DMS79 (cell line): ENCODE measurements at regions not wholly inside any gene's neighbourhood (a gene's known extent, or its start where the extent isn't known, plus 50 kb on each side); places are given as distances from the start of the nearest gene placed in this dataset.

Experiments used
- DNase-seq: peaks from one replicate; lab custom pipeline; 2025; lab: John Stamatoyannopoulos, UW

- no peak for DNase-seq
Measured at GRCh38 chr9:16312962-16313546, 557.4 kb downstream of the BNC2 start.

DNA sequence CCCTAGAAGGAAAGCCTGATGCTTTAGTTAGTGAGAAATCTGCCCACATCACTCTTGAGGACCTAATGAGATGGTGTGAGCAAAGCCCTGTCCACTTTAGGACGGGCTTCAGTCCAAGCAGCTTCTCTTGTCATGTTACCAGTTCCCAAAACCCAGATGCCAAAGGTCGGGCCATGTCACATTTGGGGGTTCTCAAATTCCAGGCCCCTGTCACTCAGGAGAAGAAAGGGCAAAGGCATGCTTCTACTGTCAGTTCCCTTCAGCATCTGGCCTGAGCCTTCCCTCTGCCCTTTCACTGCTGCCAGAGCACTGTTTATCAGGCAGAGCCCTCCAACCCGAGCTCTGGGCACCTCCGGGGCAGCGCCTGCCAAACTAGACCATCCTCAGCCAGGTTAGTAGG is 556.0 kb downstream of the BNC2 start:
- no peak for DNase-seq

- no peak for DNase-seq
Measured at GRCh38 chr9:16315720-16316119, 554.8 kb downstream of the BNC2 start.

DNA sequence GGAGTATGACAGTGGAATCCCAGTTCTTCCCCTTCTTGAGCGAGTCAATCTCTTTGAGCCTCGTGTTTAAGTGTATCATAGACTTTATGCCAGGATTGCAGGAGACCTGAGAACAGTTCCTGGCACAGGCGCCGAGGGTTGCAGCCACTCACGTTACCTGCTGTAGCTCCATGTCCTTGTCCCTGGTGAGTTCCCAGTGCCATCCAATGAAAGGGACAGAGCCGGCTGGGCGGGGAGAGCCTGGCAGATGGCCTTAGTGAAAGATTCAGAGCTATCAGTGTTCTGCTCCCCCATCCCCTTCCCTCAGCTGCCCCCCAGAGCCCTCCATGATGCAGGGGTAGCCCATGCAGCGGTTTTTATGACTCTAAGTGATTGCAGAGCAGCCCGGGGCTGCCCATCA is 554.0 kb downstream of the BNC2 start:
- DNase-seq, result no peak

DNA sequence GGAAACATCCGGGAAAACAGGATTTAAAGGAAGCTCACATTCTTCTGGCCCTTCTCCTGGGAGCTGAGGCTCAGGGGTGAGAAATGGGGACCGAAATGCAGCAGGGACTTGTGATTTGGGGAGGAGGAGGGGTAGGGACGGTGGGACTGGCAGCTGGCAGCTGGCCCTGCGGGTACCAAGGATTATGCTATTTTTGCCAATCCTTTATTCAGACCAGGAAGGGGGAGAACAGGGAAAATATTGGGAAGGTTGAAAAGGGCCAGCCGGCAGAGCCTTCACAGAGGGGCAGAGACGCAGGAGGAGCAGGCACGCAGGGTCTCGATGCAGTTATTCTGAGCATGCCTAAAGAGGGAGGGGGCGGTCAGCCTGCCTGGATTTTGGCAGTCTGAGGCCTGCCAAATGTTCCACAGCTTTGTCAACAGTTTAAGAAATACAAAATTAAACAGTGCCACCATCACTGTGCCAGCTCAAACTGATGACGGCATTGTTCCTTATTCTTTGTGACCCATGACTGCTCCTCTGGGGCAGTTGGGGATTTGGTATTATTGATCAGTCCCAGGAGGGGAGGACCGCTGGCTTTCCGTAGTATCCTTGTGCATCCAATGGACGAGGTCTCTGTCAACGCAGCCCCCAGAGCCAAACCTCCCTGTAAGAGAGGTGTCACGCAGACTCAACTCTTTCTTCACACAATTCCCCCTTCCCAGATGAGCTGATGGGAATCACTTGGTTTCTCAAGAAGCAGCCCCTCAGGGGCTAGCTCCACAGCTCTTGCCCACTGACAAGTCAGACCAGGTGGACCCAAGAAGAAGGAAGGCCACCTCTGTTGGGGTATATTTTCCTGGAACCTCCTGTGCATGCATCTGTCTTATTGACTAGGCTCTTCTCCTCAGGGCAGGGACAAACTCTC is 553.3 kb downstream of the BNC2 start:
- DNase-seq, result no peak

DNA sequence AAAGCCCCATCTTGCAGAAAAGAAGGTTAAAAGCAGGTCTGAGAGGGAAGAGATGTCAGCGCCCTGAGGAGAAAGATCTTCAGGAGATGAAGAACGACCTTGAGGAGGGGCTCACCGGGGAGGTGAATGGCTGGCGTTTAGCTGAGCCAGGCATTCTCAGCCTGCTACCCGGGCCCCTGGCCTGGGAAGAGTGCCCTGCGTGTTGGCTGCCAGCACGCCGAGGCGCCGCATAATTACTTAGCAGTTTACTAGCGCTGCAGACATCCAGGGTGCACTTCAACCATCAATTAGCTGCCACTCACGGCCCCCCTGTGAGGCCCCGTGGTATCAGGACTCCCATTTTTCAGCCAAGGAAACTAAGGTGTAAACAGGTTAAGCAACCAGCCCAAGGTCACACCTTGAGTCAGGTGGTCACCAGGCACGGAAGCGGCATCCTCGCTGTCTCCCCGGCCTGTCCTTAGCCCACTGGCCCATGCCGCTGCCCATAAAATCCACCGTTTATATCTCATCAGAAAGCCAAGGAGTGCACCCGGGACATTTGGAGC is 551.9 kb downstream of the BNC2 start:
- no peak for DNase-seq

GRCh38 chr9:16319646-16320045 is 550.8 kb downstream of the BNC2 start:
- no peak for DNase-seq

- DNase-seq, result no peak
Measured at GRCh38 chr9:16320338-16320902, 550.0 kb downstream of the BNC2 start.

DNA sequence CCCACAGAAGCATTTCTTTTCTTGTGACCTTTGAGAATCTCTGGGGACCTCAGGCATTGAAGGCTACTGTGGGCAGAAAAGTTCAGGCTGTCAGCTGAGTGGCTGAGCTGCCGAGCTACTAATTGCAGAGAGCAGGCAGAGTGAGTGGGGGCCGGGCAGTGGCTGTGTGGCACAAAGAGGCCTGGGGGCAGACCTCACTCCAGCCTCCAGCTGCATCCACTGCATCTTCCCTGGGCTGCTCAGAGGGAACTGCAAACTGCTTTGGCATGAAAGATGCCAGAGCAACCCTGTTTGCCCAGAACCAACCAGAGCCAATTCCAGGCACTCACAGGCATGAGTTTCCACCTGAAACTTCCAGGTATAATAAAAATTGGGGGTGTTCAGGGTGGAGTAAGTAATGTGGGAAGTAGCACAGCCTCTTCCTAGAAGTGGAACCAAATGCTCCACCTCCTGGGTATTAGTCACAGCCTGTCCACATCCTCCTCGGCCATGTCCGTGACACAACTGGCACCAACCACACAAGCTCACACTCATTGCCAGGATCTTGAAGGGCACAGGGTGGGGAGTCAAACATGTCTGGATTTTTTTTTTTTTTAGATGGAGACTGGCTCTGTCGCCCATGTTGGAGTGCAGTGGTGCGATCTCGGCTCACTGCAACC is 548.9 kb downstream of the BNC2 start:
- DNase-seq, result no peak

DNA sequence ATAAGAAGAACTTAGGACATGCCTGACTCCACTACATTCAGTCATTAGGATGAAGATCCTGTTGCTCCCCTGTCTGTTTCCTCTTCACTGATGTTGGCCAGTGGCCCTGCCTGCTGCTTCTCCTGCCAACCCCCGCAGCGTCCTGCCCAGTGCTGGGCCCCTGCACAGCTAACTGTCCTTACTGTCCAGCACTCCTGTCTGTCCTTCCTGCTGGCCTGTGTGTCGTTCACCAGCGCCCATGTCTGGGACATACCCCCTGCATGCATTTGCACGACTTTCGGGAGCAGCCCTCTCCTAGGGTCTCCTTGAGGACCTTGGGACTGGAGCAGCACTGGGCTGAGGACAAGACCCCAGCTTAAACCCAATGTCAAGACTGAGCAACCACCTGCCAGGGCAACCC is 547.6 kb downstream of the BNC2 start:
- no peak for DNase-seq

GRCh38 chr9:16325966-16326365 is 544.5 kb downstream of the BNC2 start:
- no peak for DNase-seq

GRCh38 chr9:16328349-16328748 is 542.1 kb downstream of the BNC2 start:
- DNase-seq, result no peak

DNA sequence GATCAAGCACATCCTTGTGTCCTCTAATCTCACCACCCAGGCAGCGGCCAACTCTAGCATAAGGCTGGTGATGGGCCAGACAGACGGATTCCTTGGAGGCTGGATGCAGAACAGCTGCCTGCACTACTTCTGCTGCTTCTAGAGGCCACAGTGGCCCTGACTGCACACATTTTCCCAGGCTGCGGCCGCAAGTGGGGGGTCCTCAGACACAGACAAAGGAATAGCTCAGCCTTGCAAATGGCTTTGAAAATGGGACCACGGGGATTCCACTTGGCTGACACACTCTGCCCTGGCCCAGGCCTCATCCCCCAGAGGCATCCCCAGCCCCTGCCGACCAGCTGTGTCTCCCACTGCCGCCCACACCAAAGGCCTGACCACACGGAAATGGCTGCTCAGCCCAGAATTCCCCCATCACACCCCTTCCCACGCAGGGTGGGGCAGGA is 540.8 kb downstream of the BNC2 start:
- no peak for DNase-seq

DNA sequence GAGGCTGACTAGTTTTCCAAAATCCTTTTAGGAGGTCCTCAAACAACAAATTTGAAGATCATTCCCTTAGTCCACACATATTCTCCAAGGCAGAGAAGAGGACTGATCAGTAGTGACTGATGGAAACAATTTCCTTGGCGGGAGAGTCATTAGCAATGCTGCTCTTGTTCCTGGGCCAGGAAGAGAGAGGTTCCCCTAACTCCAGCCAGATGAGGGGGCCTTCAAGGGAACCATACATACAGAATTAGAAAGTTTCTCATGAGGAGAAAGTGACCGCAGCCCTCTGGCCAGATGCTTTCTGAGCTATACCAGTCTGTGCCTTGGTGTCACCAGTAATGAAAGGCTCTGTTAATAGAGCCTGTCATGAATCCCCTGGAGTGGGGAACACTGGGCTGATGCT is 539.4 kb downstream of the BNC2 start:
- no peak for DNase-seq

- no peak for DNase-seq
Measured at GRCh38 chr9:16331527-16331926, 538.9 kb downstream of the BNC2 start.

DNA sequence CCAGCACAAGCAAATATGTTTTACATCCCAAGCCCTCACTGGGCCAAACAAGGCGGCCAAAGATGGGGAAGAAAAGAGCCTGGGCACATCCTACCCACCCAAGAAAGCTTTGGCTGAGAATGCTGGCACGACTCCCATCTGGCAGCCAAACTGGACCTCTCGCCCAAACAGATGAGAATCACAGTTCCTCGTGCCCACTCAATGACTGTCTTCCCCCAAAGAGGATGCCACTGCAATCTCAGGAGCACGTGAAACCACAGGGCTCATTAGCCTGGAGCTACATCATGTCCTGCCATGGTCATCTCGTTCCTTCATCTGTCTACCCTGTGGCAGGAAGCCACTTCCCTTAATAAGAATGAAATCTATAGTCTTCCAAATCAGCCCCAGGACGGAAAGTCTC is 536.8 kb downstream of the BNC2 start:
- DNase-seq, result no peak

DNA sequence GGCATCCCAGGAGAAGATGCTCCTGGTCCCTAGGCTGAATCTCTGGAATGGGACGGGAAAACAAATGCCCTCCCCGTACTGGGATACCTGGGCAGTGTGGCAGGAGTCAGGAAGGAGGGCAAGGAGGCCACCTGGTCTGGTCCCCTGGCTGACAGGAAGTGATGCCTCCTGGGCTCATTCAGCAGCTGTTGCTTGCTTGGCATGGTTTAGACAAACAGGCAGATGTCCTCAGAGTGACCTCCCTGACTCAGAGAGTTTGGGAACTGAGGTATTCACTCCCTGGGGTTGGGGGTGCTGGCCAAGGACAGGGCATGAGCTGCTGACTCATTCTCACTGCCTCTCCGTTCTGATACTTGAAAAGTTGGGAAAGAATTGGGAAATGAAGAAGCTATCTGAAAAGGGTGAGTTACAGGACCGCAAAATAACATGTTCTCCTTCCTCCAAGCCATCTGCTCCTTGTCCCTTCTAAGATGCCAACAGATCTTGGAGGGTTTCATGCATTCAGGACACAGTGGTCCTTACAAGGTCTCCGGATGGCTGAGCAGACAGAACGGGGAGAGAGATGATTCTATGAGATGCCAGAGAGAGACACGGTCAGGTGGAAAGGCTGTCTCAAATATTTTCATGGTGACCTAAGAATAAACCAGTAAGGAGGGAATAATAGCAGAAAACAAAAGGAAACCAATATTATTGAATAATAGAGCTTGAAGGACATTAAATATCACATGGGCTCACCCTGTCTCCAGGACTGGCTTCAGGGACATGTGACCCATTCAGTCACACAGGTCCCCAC is 534.5 kb downstream of the BNC2 start:
- no peak for DNase-seq

- DNase-seq, result no peak
Measured at GRCh38 chr9:16336833-16337232, 533.6 kb downstream of the BNC2 start.

- no peak for DNase-seq
Measured at GRCh38 chr9:16337322-16338029, 533.0 kb downstream of the BNC2 start.

DNA sequence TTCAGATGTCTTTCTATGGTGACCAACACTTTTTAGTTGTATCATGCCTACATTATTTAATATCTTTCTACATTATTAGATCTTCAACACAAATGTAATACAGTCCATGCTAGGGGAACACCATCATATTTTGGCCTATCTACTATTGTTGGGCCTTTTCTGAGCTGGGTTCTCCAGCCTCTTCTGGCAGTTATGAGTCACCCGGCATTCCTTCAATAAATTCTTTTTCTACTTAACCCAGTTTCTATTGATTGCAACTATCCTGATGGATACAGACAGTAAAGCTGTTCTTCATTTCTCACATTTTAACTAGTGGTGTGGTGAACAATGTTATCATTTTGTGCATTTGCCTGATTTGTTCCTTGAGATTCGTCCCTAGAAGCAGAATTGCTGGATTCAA is 529.3 kb downstream of the BNC2 start:
- DNase-seq, result no peak
